HEK293 (cell line): ENCODE measurements at regions not wholly inside any gene's neighbourhood (a gene's known extent, or its start where the extent isn't known, plus 50 kb on each side); places are given as distances from the start of the nearest gene placed in this dataset.

ENCODE experiments used
- CTCF ChIA-PET: fragments of 350-600 bp; formaldehyde crosslinking; extraction: SDS; loops from one replicate; lab custom pipeline; 2021; ENCODE audit warnings: antibody characterized with exemption; lab: Yijun Ruan, JAX
- POLR2A ChIA-PET: fragments of 300-600 bp; formaldehyde crosslinking; extraction: SDS; loops from one replicate; lab custom pipeline; 2020; ENCODE audit warnings: antibody characterized with exemption, inconsistent platforms; lab: Yijun Ruan, JAX
- H3K27ac ChIP-seq: fragments of 200-500 bp; sonication (Bioruptor generic); 2 replicates; pipeline ENCODE4 v1.5.1; 2014; ENCODE audit warnings: low read depth, low read length, control low read depth, inconsistent platforms; ENCODE audit errors: extremely low read depth
- H3K36me3 ChIP-seq, 2 experiments: fragments of 200-500 bp in 1 of 2; sonication (Bioruptor generic) in 1 of 2; 1 replicate in 1 of 2; 2 replicates in 1 of 2; pipeline ENCODE4 v1.5.1; 2014 to 2017; ENCODE audit warnings: inconsistent platforms in 2 of 2, low read length in 2 of 2; ENCODE audit not compliant: control insufficient read depth in 2 of 2, insufficient read depth in 1 of 2
- H3K4me1 ChIP-seq: fragments of 200-500 bp; sonication (Bioruptor generic); 2 replicates; pipeline ENCODE4 v1.5.1; 2014; ENCODE audit warnings: mild to moderate bottlenecking, low read length, inconsistent platforms; ENCODE audit not compliant: control insufficient read depth, insufficient read depth
- H3K4me3 ChIP-seq: 2 replicates; pipeline ENCODE4 v1.5.1; 2011; ENCODE audit warnings: low read depth, mild to moderate bottlenecking, control low read depth, low read length, moderate library complexity
- H3K9me3 ChIP-seq: fragments of 200-500 bp; sonication (Bioruptor generic); 2 replicates; pipeline ENCODE4 v1.5.1; 2014; ENCODE audit warnings: low read depth, low read length, inconsistent platforms; ENCODE audit not compliant: control insufficient read depth, insufficient read depth
- BCL11B ChIP-seq: fragments of 450-650 bp; formaldehyde crosslinking; IDR thresholded peaks from 2 replicates; pipeline ENCODE4 v1.5.1; 2016; ENCODE audit warnings: low read depth, missing biosample characterization, missing genetic modification characterization
- GLIS2 ChIP-seq: fragments of 450-650 bp; formaldehyde crosslinking; IDR thresholded peaks from 2 replicates; pipeline ENCODE4 v1.5.1; 2016; ENCODE audit warnings: missing biosample characterization, missing genetic modification characterization
- HOXA7 ChIP-seq: sonication (generic); formaldehyde crosslinking; IDR thresholded peaks from 2 replicates; pipeline ENCODE4 v1.8.1; 2022; ENCODE audit warnings: missing genetic modification reagents, borderline replicate concordance
- KLF7 ChIP-seq: fragments of 450-650 bp; formaldehyde crosslinking; IDR thresholded peaks from 2 replicates; pipeline ENCODE4 v1.5.1; 2016; ENCODE audit warnings: missing biosample characterization, missing genetic modification characterization, borderline replicate concordance
- SETDB1 ChIP-seq: IDR thresholded peaks from one replicate; pipeline ENCODE4 v1.6.1; 2017; ENCODE audit warnings: mild to moderate bottlenecking, low read length, moderate library complexity, mixed read lengths; ENCODE audit not compliant: insufficient read length
- SP2 ChIP-seq: fragments of 450-650 bp; formaldehyde crosslinking; IDR thresholded peaks from 2 replicates; pipeline ENCODE4 v1.5.1; 2016; ENCODE audit warnings: missing biosample characterization, missing genetic modification characterization
- ZFP41 ChIP-seq: fragments of 450-650 bp; formaldehyde crosslinking; IDR thresholded peaks from 2 replicates; pipeline ENCODE4 v1.5.1; 2016; ENCODE audit warnings: missing biosample characterization, missing genetic modification characterization, borderline replicate concordance
- ZNF133 ChIP-seq: fragments of 450-650 bp; formaldehyde crosslinking; IDR thresholded peaks from 2 replicates; pipeline ENCODE4 v1.5.1; 2016; ENCODE audit warnings: missing biosample characterization, missing genetic modification characterization
- ZNF404 ChIP-seq: fragments of 450-650 bp; formaldehyde crosslinking; IDR thresholded peaks from 2 replicates; pipeline ENCODE4 v1.5.1; 2017; ENCODE audit warnings: missing biosample characterization, missing genetic modification characterization
- ZNF416 ChIP-seq: fragments of 450-650 bp; formaldehyde crosslinking; IDR thresholded peaks from 2 replicates; pipeline ENCODE4 v1.5.1; 2016; ENCODE audit warnings: missing biosample characterization, missing genetic modification characterization
- ZNF473 ChIP-seq: fragments of 450-650 bp; formaldehyde crosslinking; IDR thresholded peaks from 2 replicates; pipeline ENCODE4 v1.5.1; 2017; ENCODE audit warnings: missing biosample characterization, missing genetic modification characterization
- ZNF529 ChIP-seq: fragments of 450-650 bp; formaldehyde crosslinking; IDR thresholded peaks from 2 replicates; pipeline ENCODE4 v1.5.1; 2017; ENCODE audit warnings: missing genetic modification characterization, missing biosample characterization; ENCODE audit not compliant: insufficient replicate concordance
- ZNF670 ChIP-seq: fragments of 450-650 bp; formaldehyde crosslinking; IDR thresholded peaks from 2 replicates; pipeline ENCODE4 v1.5.1; 2016; ENCODE audit warnings: missing biosample characterization, missing genetic modification characterization, low read depth
- ZNF830 ChIP-seq: fragments of 450-650 bp; IDR thresholded peaks from 2 replicates; pipeline ENCODE4 v1.5.0; 2018; ENCODE audit warnings: missing biosample characterization, missing genetic modification characterization, low read depth, mild to moderate bottlenecking, moderate library complexity
- ZNF843 ChIP-seq: fragments of 450-650 bp; formaldehyde crosslinking; IDR thresholded peaks from 2 replicates; pipeline ENCODE4 v1.5.1; 2016; ENCODE audit warnings: missing biosample characterization, missing genetic modification characterization
- ZSCAN30 ChIP-seq: fragments of 450-650 bp; IDR thresholded peaks from 2 replicates; pipeline ENCODE4 v1.5.1; 2018; ENCODE audit warnings: missing biosample characterization, mild to moderate bottlenecking, missing genetic modification characterization, moderate library complexity
- TF ChIP-seq, protein P1 (sequence below): fragments of 450-650 bp; formaldehyde crosslinking; optimal IDR thresholded peaks from 2 replicates; pipeline ENCODE3; 2016; ENCODE audit warnings: missing biosample characterization, mild to moderate bottlenecking, missing genetic modification characterization
- TF ChIP-seq, protein P2 (sequence below): fragments of 450-650 bp; formaldehyde crosslinking; conservative IDR thresholded peaks from 2 replicates; pipeline ENCODE4 v1.5.1; 2016; ENCODE audit warnings: low read depth, missing biosample characterization, missing genetic modification characterization
- TF ChIP-seq, protein P3 (sequence below): fragments of 450-650 bp; formaldehyde crosslinking; IDR thresholded peaks from 2 replicates; pipeline ENCODE4 v1.5.1; 2016; ENCODE audit warnings: missing biosample characterization, missing genetic modification characterization
- TF ChIP-seq, protein P4 (sequence below): fragments of 450-650 bp; formaldehyde crosslinking; IDR thresholded peaks from 2 replicates; pipeline ENCODE4 v1.5.1; 2016; ENCODE audit warnings: missing biosample characterization, missing genetic modification characterization

DNA sequence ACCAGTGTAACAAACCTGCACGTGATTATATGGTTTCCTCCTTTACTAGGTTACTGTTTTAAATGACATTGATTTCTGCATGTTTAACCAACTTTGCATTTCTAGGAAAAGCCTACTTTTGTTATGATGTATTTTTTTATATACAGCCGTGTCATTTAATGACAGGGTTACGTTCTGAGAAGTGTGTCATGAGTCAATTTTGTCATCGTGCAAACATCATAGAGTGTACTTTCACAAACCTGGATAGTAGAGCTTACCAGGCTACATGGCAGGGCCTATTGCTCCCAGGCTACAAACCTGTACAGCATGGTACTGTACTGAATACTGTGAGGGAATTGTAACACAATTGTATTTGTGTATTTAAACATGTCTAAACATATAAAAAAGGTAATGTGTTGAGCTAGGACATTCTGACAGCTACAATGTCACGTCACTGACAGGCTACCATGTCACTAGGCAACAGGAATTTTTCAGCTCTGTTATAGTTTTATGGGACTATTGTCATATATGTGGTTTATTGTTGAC, 205.3 kb downstream of the PRL start:
- POLR2A ChIA-PET = no interaction called here
- H3K4me3 ChIP-seq = no peak overlapping the region

DNA sequence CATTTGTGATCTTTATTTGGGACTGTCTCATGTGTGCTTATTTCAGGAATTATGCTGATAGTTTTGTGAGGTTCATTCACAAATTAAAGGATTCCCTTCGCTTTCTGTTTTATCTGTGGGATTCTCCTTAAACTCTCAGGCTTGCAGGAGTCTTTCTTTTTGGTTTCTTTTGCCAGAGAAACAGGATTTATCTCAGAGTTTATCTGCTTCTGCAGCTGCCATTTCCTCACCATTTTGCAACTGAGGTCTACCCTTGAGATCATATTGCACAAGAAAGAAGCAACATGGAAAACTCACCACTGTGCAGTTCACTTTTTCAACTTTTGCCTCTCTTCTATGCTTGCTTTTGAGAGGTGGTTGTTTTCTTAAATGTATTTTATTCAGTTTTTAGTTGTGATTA, 201.0 kb downstream of the PRL start:
- Histone ChIP-seq H3K4me1 (no peaks in the 10 kb centered on the region; the same call in 1 of the 2 replicates), H3K36me3 (no peaks in the 10 kb centered on the region), H3K27ac (no peak overlapping the region), H3K9me3 (no peaks in the 10 kb centered on the region)
- POLR2A ChIA-PET = no interaction called here
- TF ChIP-seq KLF7 (tag by site-specific recombination) (no peak), ZFP41 (no peak), ZNF670 (tag by site-specific recombination) (no peak), GLIS2 (tag by site-specific recombination) (no peak), SETDB1 (no peak), ZNF473 (tag by site-specific recombination) (no peak)
- TF ChIP-seq, all 188 proteins: peak for 0
- no peak overlapping the region for H3K4me3 ChIP-seq
- CTCF ChIA-PET = no interaction called here

More for the DNA sequence above, 205.3 kb downstream of the PRL start:
- H3K27ac ChIP-seq = no peak overlapping the region
- no peaks in the 10 kb centered on the region for H3K9me3 ChIP-seq
- H3K36me3 ChIP-seq = no peaks in the 10 kb centered on the region
- CTCF ChIA-PET = no interaction called here
- H3K4me1 ChIP-seq = no peaks in the 10 kb centered on the region; the same call in 1 of the 2 replicates
- no peak for TF ChIP-seq ZNF404 (tag by site-specific recombination)
- TF ChIP-seq, protein P1, sequence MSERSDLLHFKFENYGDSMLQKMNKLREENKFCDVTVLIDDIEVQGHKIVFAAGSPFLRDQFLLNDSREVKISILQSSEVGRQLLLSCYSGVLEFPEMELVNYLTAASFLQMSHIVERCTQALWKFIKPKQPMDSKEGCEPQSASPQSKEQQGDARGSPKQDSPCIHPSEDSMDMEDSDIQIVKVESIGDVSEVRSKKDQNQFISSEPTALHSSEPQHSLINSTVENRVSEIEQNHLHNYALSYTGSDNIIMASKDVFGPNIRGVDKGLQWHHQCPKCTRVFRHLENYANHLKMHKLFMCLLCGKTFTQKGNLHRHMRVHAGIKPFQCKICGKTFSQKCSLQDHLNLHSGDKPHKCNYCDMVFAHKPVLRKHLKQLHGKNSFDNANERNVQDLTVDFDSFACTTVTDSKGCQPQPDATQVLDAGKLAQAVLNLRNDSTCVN (tag by site-specific recombination) = no peak

DNA sequence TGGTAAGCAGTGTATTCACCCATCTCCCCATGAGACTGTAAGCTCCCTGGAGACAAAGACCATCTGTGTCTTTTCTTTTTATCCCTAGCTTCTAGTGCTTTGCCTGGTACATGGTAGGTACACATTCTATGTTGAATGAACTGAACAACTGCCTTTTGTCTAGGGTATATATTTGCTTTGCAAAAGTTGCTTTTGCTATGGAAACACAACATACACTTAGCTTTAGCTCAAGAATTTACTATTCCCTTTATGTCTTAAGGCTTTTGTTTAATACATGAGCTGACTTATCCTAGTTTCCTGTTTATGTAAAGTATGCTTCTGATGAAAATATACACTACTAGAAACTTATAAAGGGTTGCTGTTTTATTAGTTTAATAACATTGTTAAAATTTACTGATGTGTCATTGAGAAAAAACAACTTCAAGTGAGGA, 198.2 kb downstream of the PRL start:
- POLR2A ChIA-PET = interaction anchor here (0.5 kb wide), 1 partner anchor 48 kb away, joined by 3 read pairs; no protein-coding TSS in a partner anchor
- CTCF ChIA-PET = interaction anchor here (0.6 kb wide), 1 partner anchor 30 kb away, joined by 4 read pairs; no protein-coding TSS in a partner anchor
- Histone ChIP-seq H3K9me3 (no peaks in the 10 kb centered on the region), H3K4me1 (no peaks in the 10 kb centered on the region), H3K36me3 (no peaks in the 10 kb centered on the region), H3K4me3 (no peak overlapping the region), H3K27ac (no peak overlapping the region)
- TF ChIP-seq HOXA7 (CRISPR knock-in tag) = no peak
- TF ChIP-seq SP2 = no peak
- TF ChIP-seq ZNF529 = no peak
- TF ChIP-seq BCL11B (tag by site-specific recombination) = no peak
- TF ChIP-seq, protein P2, sequence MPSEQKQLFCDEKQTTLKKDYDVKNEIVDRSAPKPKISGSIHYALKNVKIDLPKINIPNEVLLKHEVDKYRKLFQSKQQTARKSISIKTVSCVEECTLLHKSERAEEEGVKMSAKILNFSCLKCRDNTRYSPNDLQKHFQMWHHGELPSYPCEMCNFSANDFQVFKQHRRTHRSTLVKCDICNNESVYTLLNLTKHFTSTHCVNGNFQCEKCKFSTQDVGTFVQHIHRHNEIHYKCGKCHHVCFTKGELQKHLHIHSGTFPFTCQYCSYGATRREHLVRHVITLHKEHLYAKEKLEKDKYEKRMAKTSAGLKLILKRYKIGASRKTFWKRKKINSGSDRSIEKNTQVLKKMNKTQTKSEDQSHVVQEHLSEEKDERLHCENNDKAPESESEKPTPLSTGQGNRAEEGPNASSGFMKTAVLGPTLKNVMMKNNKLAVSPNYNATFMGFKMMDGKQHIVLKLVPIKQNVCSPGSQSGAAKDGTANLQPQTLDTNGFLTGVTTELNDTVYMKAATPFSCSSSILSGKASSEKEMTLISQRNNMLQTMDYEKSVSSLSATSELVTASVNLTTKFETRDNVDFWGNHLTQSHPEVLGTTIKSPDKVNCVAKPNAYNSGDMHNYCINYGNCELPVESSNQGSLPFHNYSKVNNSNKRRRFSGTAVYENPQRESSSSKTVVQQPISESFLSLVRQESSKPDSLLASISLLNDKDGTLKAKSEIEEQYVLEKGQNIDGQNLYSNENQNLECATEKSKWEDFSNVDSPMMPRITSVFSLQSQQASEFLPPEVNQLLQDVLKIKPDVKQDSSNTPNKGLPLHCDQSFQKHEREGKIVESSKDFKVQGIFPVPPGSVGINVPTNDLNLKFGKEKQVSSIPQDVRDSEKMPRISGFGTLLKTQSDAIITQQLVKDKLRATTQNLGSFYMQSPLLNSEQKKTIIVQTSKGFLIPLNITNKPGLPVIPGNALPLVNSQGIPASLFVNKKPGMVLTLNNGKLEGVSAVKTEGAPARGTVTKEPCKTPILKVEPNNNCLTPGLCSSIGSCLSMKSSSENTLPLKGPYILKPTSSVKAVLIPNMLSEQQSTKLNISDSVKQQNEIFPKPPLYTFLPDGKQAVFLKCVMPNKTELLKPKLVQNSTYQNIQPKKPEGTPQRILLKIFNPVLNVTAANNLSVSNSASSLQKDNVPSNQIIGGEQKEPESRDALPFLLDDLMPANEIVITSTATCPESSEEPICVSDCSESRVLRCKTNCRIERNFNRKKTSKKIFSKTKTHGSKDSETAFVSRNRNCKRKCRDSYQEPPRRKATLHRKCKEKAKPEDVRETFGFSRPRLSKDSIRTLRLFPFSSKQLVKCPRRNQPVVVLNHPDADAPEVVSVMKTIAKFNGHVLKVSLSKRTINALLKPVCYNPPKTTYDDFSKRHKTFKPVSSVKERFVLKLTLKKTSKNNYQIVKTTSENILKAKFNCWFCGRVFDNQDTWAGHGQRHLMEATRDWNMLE (tag by site-specific recombination) = no peak
- no peak for TF ChIP-seq ZNF843
- no peak for TF ChIP-seq ZSCAN30 (tag by site-specific recombination)
- TF ChIP-seq ZNF830 (tag by site-specific recombination) = no peak
- no peak for TF ChIP-seq ZNF416
- no peak for TF ChIP-seq SETDB1
- no peak for TF ChIP-seq ZNF133 (tag by site-specific recombination)
- TF ChIP-seq, protein P3, sequence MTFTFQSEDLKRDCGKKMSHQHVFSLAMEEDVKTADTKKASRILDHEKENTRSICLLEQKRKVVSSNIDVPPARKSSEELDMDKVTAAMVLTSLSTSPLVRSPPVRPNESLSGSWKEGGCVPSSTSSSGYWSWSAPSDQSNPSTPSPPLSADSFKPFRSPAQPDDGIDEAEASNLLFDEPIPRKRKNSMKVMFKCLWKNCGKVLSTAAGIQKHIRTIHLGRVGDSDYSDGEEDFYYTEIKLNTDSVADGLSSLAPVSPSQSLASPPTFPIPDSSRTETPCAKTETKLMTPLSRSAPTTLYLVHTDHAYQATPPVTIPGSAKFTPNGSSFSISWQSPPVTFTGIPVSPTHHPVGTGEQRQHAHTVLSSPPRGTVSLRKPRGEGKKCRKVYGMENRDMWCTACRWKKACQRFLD = no peak
- TF ChIP-seq, protein P4, sequence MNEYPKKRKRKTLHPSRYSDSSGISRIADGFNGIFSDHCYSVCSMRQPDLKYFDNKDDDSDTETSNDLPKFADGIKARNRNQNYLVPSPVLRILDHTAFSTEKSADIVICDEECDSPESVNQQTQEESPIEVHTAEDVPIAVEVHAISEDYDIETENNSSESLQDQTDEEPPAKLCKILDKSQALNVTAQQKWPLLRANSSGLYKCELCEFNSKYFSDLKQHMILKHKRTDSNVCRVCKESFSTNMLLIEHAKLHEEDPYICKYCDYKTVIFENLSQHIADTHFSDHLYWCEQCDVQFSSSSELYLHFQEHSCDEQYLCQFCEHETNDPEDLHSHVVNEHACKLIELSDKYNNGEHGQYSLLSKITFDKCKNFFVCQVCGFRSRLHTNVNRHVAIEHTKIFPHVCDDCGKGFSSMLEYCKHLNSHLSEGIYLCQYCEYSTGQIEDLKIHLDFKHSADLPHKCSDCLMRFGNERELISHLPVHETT (tag by site-specific recombination) = no peak
